MM.1S (cell line): ENCODE measurements at regions not wholly inside any gene's neighbourhood (a gene's known extent, or its start where the extent isn't known, plus 50 kb on each side); places are given as distances from the start of the nearest gene placed in this dataset.
A peak's percentile ranks its signal among the peaks of the same experiment; 100 is the strongest.

Experiments
- CTCF ChIP-seq: fragments of 300-600 bp; sonication (generic); IDR thresholded peaks from 2 replicates; pipeline ENCODE4 v1.5.1; 2016; ENCODE audit warnings: antibody characterized with exemption, low read length, mixed read lengths
- EZH2phosphoT487 ChIP-seq: fragments of 300-600 bp; sonication (generic); IDR thresholded peaks from 2 replicates; pipeline ENCODE4 v1.6.1; 2018; ENCODE audit warnings: antibody characterized with exemption, low read length

- peak; percentile 47 for TF ChIP-seq CTCF
- TF ChIP-seq EZH2phosphoT487, result no peak
Measured at GRCh38 chr6:95364016-95364604, 213.2 kb upstream of the MANEA start.
